GM19397 (cell line): ENCODE measurements at regions not wholly inside any gene's neighbourhood (a gene's known extent, or its start where the extent isn't known, plus 50 kb on each side); places are given as distances from the start of the nearest gene placed in this dataset.
"Not testable (repeated sequence)": the region's sequence is repeated elsewhere in the genome, so short reads cannot be mapped to it uniquely, and the experiment has no call there.

Source experiments
- ATAC-seq: cut with Tn5 transposase; IDR thresholded peaks from one replicate; pipeline ENCODE4 v1.9.1; 2021; ENCODE audit warnings: mild to moderate bottlenecking, moderate library complexity; ENCODE audit not compliant: unreplicated experiment

DNA sequence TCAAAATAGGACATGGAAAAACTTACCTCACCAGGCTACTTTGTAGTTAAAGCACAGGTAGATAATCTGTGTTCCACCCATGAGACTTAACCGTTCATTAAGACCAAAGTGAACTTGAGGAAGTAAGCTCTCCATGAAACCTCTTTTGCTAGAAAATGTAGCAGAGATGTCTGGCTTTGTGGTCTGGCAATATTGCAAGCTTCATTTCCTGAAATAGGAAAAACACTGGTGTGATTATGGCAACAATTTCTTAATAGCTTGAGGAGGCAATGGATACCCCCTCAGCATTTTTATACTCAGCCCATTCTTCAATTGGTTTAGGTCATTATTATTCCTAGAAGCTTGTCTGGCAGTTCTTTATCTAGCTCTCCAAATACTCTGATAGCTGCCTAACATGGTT, 957.3 kb downstream of the IGSF11 start:
- ATAC-seq: no peak

DNA sequence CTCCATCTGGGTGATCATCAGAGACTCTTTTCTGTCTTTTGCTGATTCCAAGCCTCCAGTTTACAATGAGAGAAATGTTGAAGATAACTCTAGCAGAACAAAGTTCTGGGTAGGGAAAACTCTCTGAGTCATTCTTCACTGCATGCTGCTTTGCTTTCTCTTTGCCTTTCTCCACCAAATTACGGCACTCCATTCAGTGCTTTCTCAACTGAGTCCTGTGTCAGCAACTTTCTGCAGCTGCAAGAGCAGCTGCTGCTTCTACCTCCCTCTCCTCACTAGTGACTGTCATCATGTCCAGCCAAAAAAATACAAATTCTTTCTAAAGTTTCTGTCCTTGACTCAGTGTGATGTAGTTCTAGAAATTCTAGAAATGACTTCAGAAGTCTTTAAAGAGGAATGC, 953.8 kb downstream of the IGSF11 start:
- no peak for ATAC-seq

DNA sequence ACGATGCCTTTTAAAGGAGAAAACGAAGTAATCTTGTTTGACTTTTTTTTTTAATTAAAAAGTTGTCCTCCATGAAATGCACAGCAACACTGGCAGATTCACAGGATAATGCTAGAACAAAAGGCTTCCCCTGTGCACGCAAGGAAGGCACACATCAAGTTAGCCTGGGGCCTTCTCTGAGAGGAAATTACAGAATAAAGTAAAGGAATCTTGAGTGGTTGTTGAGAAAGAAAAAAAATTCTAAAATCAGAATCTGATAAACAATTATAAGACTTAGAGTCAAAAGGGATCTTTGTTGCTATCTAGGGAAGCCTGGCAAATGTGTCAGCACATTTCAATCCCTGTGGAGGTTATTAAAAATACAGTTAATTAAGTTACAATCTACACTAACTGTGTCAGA, 946.0 kb downstream of the IGSF11 start:
- ATAC-seq: no peak

DNA sequence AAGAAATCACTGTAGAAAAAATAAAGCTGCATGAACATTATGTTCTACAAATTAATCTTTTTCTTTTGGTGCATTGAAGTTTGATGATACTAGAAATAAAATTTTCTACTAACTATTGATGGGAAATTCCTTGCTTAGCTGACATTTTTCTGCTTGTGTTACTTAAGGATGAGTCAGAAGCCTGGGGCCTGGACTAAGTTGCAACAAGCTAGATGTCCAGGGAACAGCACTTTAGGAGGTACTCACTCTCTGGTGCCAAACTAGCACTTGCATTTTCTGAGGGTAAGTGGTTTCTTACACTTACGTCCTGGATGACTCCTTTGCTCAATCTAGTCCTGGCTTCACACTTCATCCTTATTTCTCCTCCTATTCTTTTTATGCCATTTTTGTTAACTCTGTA, 945.1 kb downstream of the IGSF11 start:
- ATAC-seq: no peak

DNA sequence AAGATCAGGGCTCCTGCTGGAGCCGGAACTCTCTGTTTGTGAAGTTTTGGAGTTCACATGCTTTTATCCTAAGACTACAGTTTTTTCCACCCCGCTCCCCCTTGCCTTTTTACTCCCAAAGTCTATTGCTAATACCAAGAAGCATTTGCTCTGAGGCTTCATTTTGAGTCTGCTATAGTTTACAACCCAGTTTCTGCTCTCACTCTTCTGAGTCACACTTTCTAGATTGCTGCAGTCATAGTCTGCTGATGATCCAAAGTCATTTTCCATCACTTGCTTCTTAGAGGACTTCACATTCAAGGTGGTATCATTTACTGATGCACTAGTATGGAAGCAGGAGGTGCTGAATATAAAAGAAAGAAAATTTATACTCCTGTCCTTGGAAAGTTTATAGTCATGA, 937.4 kb downstream of the IGSF11 start:
- ATAC-seq: no peak

DNA sequence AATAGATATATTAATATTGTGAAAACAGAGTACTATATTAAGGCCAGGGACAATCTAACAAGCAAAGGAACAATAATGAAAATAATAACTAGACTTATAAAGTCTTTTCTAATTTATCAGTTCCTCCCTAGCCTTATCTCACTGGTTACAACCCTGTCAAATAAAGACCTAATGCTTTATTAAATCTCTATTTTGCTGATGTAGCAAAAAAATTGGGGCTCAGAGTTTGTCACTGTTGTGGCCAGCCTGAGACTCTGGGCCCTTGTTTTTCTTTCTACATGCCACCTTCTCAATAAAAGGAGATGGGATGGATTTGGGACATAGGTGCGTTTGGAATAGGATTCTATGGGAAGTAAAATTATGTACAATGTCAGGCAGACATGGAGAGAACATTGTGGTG, 937.0 kb downstream of the IGSF11 start:
- ATAC-seq: no peak

DNA sequence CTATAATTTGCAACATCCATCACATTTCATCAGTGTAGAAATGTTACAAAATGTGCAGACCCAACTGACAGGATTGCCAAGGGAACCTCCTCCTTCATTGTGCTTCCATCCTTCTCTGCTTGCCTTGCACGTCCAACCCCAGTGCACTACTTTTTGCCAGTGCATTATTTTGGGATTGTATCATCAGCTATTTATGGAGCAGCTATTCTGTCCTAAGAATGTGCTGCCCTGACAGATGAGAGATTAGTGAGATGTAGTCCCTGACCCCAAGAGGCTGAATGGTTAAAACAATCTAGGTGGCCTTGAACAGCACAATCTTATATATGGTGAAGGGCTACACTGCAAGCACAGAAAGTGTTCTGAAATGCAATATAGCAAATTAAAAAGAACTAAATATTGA, 935.8 kb downstream of the IGSF11 start:
- ATAC-seq: no peak

DNA sequence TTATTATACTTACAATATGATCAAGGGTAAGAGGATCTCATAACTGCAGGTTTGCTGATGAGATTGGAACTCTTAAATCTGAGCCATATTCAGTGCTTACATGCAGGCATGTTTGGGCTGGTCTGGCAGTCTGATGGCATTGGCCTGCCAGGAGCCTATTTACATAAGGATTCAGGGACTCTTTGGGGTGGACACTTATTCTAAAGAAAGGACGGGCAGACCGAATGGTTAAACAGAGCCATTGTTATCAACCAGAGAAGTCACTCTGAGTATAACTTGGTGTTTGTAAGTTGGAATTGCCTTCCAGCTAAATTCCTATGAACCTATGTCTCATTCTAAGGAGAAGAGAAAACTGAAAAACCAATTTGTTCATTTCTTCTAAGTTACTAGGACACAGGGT, 932.8 kb downstream of the IGSF11 start:
- ATAC-seq: no peak

DNA sequence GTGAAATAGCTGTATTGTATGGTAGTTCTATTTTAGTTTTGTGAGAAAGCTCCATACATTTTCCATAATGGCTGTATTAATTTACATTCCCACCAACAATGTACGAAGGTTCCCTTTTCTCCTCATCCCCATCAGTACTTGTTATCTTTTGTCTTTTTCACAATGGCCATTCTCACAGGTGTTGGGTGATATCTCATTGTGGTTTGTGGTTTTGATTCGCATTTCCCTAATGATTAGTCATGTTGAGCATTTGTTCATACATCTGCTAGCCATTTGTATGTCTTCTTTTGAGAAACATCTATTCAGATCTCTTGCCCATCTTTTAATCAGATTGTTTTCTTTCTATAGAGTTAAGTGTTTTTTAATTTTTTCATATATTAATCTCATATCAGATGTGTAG, 931.9 kb downstream of the IGSF11 start:
- no peak for ATAC-seq

DNA sequence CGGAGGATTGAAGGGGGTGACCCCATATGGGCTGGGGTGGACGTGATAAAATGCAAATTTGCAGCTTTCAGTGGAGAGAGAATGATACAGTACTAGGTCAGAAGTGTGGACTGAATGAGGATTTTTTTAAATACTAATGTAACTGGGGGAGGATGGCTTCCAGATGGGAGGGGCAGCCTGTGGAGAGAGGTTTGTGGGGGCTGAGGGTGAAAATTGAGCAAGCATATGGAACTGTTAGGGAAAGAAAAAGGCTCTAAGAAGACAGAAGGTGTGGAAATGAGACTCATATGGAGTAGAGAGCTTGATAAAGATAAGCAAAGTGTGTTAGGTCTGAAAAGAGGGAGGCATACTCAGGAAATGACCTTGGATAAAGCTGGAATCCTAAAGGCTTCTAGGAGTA, 926.4 kb downstream of the IGSF11 start:
- ATAC-seq: no peak

DNA sequence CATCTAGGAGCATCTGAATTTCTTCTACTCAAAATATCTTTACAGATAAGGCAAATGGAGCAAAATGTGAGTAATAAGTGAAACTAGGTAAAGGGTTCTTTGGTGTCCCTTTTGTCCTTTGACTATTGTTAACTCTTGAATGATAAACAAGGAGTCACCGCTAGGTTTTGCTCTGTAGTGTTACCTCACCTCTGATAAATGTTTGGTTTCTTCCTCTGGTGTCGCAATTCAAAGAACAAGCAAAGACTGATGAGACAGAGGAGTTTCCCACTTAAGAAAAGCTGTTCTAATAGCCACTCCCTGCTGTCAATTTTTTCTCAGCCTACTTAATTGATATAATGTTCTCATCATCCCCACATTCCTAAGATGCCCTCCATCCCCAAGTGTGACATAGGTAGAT, 925.9 kb downstream of the IGSF11 start:
- no peak for ATAC-seq

DNA sequence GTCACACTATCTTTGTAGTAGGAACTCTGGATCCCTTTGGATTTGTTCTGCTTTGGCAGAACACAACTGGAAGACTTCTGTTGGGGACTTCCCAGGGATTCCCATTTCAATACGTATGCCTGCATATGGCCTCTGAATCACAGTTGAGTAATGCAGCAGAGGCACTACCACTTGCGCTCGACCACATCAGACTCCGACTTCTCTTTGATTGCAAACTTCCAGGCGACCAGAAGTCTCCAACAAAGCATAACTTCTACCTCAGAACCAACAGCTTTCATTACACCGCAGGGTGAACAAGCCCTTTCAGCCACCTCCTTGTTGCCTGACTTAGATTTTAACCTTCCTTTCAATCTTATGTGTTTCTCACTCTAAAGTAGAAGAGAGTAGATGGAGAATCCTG, 924.4 kb downstream of the IGSF11 start:
- no peak for ATAC-seq

DNA sequence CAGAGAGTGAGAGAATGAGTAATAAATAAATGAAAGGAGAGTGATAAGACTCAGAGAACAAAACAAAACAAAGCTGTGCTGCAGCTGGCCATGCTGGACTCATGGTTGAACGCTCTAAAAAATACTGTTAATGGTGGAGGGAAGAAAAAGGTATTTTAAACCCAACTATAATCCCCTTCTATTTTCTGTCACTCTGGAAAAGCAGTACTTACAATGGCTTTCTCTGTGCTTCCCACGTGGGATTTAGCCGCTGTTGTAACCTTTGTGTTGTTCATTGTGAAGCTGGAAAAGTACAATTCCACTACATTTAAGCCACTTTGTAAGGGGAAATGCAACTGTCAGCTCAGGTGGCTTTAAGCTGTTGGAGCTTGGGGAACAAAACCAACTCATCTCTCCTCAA, 917.7 kb downstream of the IGSF11 start:
- no peak for ATAC-seq

DNA sequence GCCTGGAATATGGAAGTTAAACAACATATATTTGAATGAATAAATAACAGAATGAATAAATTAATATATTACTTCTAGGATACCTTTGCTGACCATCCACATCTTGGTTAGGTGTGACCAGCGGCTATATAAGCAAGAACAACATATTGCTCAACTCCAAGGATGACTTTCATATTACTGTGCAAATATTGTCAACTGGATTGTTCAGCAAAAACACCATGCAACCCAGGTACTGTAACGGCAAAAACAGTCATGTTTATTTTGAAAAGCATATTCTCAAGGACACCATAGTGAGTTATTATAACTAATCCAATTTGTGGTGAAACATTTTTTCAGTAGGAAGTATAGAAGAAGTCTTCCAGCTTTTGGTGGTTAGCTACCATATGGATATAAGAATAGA, 907.9 kb downstream of the IGSF11 start:
- ATAC-seq: no peak

DNA sequence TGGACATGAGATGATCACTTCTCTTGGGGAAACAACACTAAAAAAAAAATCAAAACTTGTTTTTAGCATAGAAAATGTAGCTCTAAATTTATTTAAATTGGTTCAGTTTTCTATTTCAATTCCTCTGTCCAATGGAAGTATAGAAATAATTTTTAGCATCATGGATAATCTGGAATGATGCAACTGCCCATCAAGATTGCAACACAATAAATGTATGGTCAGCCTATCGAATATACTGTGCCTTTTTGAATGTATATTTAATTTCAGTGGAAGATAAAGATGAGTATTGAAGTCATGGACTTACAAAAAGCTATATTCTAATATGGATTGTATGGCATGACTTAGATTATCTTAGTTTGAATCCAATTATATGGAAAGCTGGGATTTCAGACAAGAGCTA, 906.7 kb downstream of the IGSF11 start:
- no peak for ATAC-seq

DNA sequence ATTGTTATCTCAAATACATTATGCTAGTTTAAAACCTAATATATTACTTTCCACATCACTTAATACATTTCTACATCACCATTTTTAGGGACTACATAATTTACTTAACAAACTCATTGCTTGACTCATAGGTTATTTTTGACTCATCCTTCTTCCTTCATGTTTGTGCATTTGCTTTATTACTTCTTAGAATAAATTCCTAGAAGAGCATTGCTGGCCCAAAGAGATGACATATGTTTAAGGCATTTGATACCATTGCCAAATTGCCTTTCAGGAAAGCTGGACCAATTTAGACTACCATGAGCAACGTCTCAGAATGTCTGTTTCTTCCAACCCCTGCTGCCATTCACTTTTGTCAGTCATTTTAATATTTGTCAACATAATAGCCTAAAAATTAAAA, 905.8 kb downstream of the IGSF11 start:
- no peak for ATAC-seq

DNA sequence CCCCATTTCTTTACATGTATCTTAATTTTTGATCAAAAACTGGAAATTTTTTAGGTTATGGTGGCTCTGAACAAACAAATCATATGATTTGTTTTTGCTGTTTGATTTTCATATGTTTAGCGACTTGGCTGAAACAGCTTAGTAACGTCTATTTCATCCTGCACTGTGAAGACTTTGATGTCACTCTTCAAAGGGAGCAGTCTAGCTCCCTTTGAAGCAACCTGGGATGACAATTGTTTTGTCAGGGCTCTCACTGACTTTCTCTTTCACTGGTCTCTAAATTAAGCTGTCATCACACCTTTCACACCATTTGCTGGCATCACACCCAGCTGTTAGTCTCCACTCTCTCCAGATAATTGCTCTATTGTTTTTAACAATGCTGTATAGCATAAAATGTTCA, 896.9 kb downstream of the IGSF11 start:
- no peak for ATAC-seq

DNA sequence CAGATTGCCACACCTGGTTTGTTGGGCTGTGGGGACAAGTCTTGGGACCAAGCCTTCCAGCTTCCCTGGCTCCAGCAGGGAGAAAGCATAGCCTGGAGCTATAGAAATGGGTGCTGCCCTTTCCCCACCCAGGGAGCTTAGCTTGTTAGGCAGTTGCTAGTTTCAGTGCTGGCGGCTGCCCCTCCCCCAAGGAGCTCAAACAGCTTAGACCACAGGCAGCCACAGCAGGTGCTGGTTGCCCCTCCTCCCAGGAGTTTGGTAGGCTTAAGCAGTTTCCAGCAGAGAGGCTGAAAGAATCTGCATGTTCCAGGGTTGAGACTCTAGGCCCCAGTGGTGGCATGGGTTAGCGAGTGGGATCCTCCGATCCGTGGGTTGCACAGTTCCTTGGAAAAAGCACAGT, 889.7 kb downstream of the IGSF11 start:
- no peak for ATAC-seq

DNA sequence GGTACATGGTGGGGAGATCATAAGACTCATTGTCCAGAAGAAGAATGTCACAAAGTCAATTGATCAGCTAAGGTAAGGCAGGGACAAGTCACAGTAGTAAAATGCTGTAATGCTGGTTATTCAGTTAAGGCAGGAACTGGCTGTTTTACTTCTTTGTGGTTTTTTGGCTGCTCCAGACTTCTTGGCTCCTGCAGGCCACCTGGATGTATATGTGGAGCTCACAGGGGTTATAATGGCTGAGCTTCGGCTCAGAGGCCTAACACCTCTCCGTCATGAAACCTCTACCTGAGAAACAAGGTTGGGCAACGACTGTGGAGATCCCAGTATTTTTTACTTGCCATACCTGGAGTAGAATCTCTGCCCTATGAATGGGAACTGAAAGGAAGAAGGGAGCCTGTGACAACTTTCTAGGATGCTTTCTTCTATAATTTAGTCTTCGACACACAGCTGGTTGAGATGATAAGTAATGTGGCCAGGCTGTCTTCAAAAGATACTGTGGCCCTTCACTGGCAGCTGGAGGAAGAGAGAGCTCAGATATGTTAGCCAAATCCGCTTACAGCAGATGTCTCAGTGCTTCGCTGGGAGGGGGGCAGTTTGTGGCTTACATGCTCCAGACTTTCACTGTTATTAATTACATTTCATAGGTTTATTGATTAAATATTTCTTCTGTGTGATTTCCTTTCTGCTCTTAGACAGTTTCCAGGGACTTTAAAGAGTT, 887.8 kb downstream of the IGSF11 start:
- ATAC-seq: no peak

DNA sequence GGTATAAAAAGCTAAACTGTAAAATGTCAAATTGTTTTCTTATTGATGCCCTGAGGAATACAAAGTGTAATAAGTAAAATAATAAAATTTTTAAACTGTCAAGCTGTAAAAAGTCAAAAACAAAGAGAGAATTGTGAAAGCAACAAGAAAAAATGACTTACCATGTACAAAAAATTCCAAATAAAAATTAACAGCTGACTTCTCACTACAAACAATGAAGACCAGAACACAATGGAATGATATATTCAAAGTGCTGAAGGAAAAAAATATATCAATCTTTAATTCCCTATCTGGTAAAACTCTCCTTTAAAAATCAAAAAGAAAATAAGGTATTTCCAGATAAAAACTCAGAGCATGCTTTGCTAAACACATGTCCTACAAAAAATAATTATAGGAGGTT, 883.5 kb downstream of the IGSF11 start:
- no peak for ATAC-seq

DNA sequence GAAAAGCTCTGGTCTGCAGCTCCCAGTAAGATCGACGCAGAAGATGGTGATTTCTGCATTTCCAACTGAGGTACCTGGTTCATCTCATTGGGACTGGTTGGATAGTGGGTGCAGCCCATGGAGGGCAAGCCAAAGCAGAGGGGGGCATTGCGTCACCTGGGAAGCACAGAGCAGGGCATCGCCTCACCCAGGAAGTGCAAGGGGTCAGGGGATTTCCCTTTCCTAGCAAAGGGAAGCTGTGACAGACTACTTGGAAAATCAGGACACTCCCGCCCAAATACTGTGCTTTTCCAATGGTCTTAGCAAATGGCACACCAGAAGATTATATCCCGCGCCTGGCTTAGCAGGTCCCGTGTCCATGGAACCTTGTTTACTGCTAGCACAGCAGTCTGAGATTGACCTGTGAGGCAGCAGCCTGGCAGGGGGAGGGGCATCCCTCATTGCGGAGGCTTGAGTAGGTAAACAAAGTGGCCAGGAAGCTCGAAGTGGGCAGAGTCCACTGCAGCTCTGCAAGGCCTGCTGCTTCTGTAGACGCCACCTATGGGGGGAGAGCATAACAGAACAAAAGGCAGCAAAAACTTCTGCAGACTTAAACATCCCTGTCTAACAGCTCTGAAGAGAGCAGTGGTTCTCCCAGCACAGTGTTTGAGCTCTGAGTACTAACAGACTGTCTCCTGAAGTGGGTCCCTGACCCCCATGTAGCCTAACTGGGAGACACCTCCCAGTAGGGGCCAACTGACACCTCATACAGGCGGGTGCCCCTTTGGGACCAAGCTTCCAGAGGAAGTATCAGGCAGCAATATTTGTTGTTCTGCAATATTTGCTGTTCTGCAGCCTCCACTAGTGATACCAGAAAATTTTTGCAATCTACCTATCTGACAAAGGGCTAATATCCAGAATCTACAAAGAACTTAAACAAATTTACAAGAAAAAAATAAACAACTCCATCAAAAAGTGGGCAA, 871.7 kb downstream of the IGSF11 start:
- not testable (repeated sequence) for ATAC-seq

DNA sequence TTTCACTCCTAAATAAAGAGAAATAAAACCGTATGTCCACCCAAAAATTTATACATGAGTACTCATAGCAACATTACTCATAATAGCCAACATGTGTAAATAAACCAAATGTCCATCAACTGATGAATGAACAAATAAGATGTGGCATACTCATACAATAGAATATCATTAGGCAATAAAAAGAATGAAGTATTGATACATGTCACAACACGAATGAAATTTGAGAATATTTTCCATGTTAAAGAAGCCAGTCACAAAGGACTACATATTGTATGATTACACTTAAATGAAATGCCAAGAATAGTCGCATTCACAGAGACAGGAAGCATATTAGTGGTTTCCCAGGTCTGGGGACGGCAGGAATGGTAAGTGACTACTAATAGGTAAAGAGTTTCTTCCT, 869.2 kb downstream of the IGSF11 start:
- ATAC-seq: no peak
